Activated B cell treated with CpG ODN at 0.5 μM for 24 hours (primary cell): ENCODE measurements at regions not wholly inside any gene's neighbourhood (a gene's known extent, or its start where the extent isn't known, plus 50 kb on each side); places are given as distances from the start of the nearest gene placed in this dataset.

Experiments used
- ATAC-seq: fragments of 200-7000 bp; cut with Tn5 transposase; one replicate; pipeline ENCODE4 v1.10.0; 2021; ENCODE audit warnings: low read depth, mild to moderate bottlenecking, moderate library complexity
- CTCF ChIA-PET: fragments of 350-600 bp; sonication (Branson Sonifier 250); formaldehyde crosslinking; loops from one replicate; lab custom pipeline; 2021; ENCODE audit warnings: antibody characterized with exemption; lab: Charles Lee
- POLR2A ChIA-PET: fragments of 350-600 bp; sonication (Branson Sonifier 250); formaldehyde crosslinking; loops from one replicate; lab custom pipeline; 2021; ENCODE audit warnings: antibody characterized with exemption; lab: Charles Lee
- DNase-seq: peaks from one replicate; pipeline ENCODE4 v3.0.0; 2022
- H3K27ac Mint-ChIP-seq: one replicate; pipeline ENCODE4 v1.8.0; 2020; ENCODE audit warnings: mixed read lengths
- H3K27me3 Mint-ChIP-seq: one replicate; pipeline ENCODE4 v1.8.0; 2021; ENCODE audit warnings: mixed read lengths
- H3K36me3 Mint-ChIP-seq: one replicate; pipeline ENCODE4 v1.8.0; 2021; ENCODE audit warnings: low read depth, mixed read lengths
- H3K4me1 Mint-ChIP-seq: one replicate; pipeline ENCODE4 v1.8.0; 2021; ENCODE audit warnings: mixed read lengths
- H3K4me3 Mint-ChIP-seq: one replicate; pipeline ENCODE4 v1.8.0; 2020; ENCODE audit warnings: mild to moderate bottlenecking, mixed read lengths
- H3K9me3 Mint-ChIP-seq: one replicate; pipeline ENCODE4 v1.8.0; 2020; ENCODE audit warnings: mixed read lengths
- CTCF ChIP-seq: fragments of 200-600 bp; IDR thresholded peaks from one replicate; pipeline ENCODE4 v1.8.0; 2022; ENCODE audit warnings: antibody characterized with exemption, mild to moderate bottlenecking
- intact Hi-C: fragments of 100-400 bp; cut with micrococcal nuclease; formaldehyde crosslinking; loops from one replicate; pipeline ENCODE4 v1.15.1; 2024

GRCh38 chr4:16995451-16995850, 97.0 kb upstream of the LDB2 start:
- H3K4me1 Mint-ChIP-seq = no peaks in the 10 kb centered on the region
- ChIA-PET POLR2A (no interaction called here), CTCF (no interaction called here)
- no peak for TF ChIP-seq CTCF
- H3K36me3 Mint-ChIP-seq = no peaks in the 10 kb centered on the region
- H3K27ac Mint-ChIP-seq = no peak overlapping the region
- no peaks in the 10 kb centered on the region for H3K9me3 Mint-ChIP-seq
- ATAC-seq (no peak), DNase-seq (no peak)
- intact Hi-C loops = no loop called here
- H3K4me3 Mint-ChIP-seq = no peak overlapping the region
- H3K27me3 Mint-ChIP-seq = no peaks in the 10 kb centered on the region

GRCh38 chr4:16993956-16994840, 95.8 kb upstream of the LDB2 start:
- CTCF ChIA-PET = no interaction called here
- POLR2A ChIA-PET = no interaction called here
- Mint-ChIP-seq H3K4me1 (no peaks in the 10 kb centered on the region), H3K36me3 (no peaks in the 10 kb centered on the region), H3K9me3 (no peaks in the 10 kb centered on the region), H3K27me3 (no peaks in the 10 kb centered on the region), H3K4me3 (no peak overlapping the region), H3K27ac (no peak overlapping the region)
- no peak for DNase-seq
- no peak for TF ChIP-seq CTCF
- intact Hi-C loops = no loop called here
- no peak for ATAC-seq

- Mint-ChIP-seq H3K4me1 (no peaks in the 10 kb centered on the region), H3K9me3 (no peaks in the 10 kb centered on the region), H3K27me3 (no peaks in the 10 kb centered on the region), H3K36me3 (no peaks in the 10 kb centered on the region), H3K27ac (no peak overlapping the region), H3K4me3 (no peak overlapping the region)
- POLR2A ChIA-PET = no interaction called here
- CTCF ChIA-PET = no interaction called here
- DNase-seq (no peak), ATAC-seq (no peak)
- no peak for TF ChIP-seq CTCF
- intact Hi-C loops = no loop called here
Measured at GRCh38 chr4:16992566-16993225, 94.3 kb upstream of the LDB2 start.

GRCh38 chr4:16991450-16991849, 93.0 kb upstream of the LDB2 start:
- no peak for DNase-seq
- Mint-ChIP-seq H3K4me1 (no peaks in the 10 kb centered on the region), H3K4me3 (no peak overlapping the region), H3K9me3 (no peaks in the 10 kb centered on the region), H3K36me3 (no peaks in the 10 kb centered on the region), H3K27me3 (no peaks in the 10 kb centered on the region), H3K27ac (no peak overlapping the region)
- POLR2A ChIA-PET = no interaction called here
- CTCF ChIA-PET = no interaction called here
- no peak for TF ChIP-seq CTCF
- intact Hi-C loops = no loop called here
- no peak for ATAC-seq

GRCh38 chr4:16989371-16989770, 90.9 kb upstream of the LDB2 start:
- no peak overlapping the region for H3K4me3 Mint-ChIP-seq
- H3K27me3 Mint-ChIP-seq = no peaks in the 10 kb centered on the region
- ChIA-PET CTCF (no interaction called here), POLR2A (no interaction called here)
- H3K36me3 Mint-ChIP-seq = no peaks in the 10 kb centered on the region
- intact Hi-C loops = no loop called here
- H3K9me3 Mint-ChIP-seq = no peaks in the 10 kb centered on the region
- no peak for TF ChIP-seq CTCF
- DNase-seq (no peak), ATAC-seq (no peak)
- H3K27ac Mint-ChIP-seq = no peak overlapping the region
- no peaks in the 10 kb centered on the region for H3K4me1 Mint-ChIP-seq
